ENCODE measurements at regions not wholly inside any gene's neighbourhood (a gene's known extent, or its start where the extent isn't known, plus 50 kb on each side); places are given as distances from the start of the nearest gene placed in this dataset.

- no peak for DNase-seq (ENCODE audit: low spot score)
These were observed 1658.4 kb upstream of the RAG2 start for GRCh38 chr11:38256436-38256835.

GRCh38 chr11:38254913-38255312 lies 1656.9 kb upstream of the RAG2 start:
- Histone ChIP-seq H3K27me3 (replicated peaks; ENCODE audit: insufficient read depth) (no peaks in the 10 kb centered on the region), H3K9me3 (no peaks in the 10 kb centered on the region), H3K4me1 (replicated peaks) (no peaks in the 10 kb centered on the region), H3K27ac (no peak overlapping the region), H3K36me3 (no peaks in the 10 kb centered on the region), H3K4me3 (no peak overlapping the region)
- WGBS: 71% methylated on average over 2 of the region's 2 CpGs
- no peak for TF ChIP-seq POLR2AphosphoS5 (IDR thresholded peaks at IDR 0.05)
- TF ChIP-seq POLR2A (IDR thresholded peaks at IDR 0.05): no peak
- no peak for TF ChIP-seq CTCF (IDR thresholded peaks at IDR 0.05)
- DNase-seq (ENCODE audit: low spot score): no peak
- intact Hi-C loops (cut with DNase I): no loop called here

More at GRCh38 chr11:38256436-38256835, 1658.4 kb upstream of the RAG2 start:
- no peak overlapping the region for H3K27ac ChIP-seq
- intact Hi-C loops (cut with DNase I): no loop called here
- no peak for TF ChIP-seq POLR2AphosphoS5 (IDR thresholded peaks at IDR 0.05)
- TF ChIP-seq POLR2A (IDR thresholded peaks at IDR 0.05): no peak
- TF ChIP-seq CTCF (IDR thresholded peaks at IDR 0.05): no peak
- H3K27me3 ChIP-seq (replicated peaks; ENCODE audit: insufficient read depth): no peaks in the 10 kb centered on the region
- no peak overlapping the region for H3K4me3 ChIP-seq
- no peaks in the 10 kb centered on the region for H3K36me3 ChIP-seq
- no peaks in the 10 kb centered on the region for H3K4me1 ChIP-seq (replicated peaks)
- no peaks in the 10 kb centered on the region for H3K9me3 ChIP-seq

GRCh38 chr11:38252620-38253019 lies 1654.6 kb upstream of the RAG2 start:
- intact Hi-C loops (cut with DNase I): no loop called here
- Histone ChIP-seq H3K27ac (no peak overlapping the region), H3K4me3 (no peak overlapping the region), H3K4me1 (replicated peaks) (no peaks in the 10 kb centered on the region), H3K9me3 (peaks cover 2% of the 10 kb centered on the region), H3K36me3 (no peaks in the 10 kb centered on the region), H3K27me3 (replicated peaks; ENCODE audit: insufficient read depth) (no peaks in the 10 kb centered on the region)
- no peak for DNase-seq (ENCODE audit: low spot score)
- no peak for TF ChIP-seq POLR2A (IDR thresholded peaks at IDR 0.05)
- no peak for TF ChIP-seq POLR2AphosphoS5 (IDR thresholded peaks at IDR 0.05)
- TF ChIP-seq CTCF (IDR thresholded peaks at IDR 0.05): no peak

- intact Hi-C loops (cut with DNase I): no loop called here
- Histone ChIP-seq H3K36me3 (no peaks in the 10 kb centered on the region), H3K27me3 (replicated peaks; ENCODE audit: insufficient read depth) (no peaks in the 10 kb centered on the region), H3K4me3 (no peak overlapping the region), H3K9me3 (peaks cover 4% of the 10 kb centered on the region), H3K27ac (no peak overlapping the region), H3K4me1 (replicated peaks) (no peaks in the 10 kb centered on the region)
- WGBS: 59% methylated on average over 1 of the region's 1 CpG
- no peak for TF ChIP-seq POLR2AphosphoS5 (IDR thresholded peaks at IDR 0.05)
- no peak for TF ChIP-seq CTCF (IDR thresholded peaks at IDR 0.05)
- no peak for TF ChIP-seq POLR2A (IDR thresholded peaks at IDR 0.05)
- DNase-seq (ENCODE audit: low spot score): no peak
These were observed 1648.4 kb upstream of the RAG2 start for GRCh38 chr11:38246451-38246850.

- Histone ChIP-seq H3K36me3 (no peaks in the 10 kb centered on the region), H3K27me3 (replicated peaks; ENCODE audit: insufficient read depth) (no peaks in the 10 kb centered on the region), H3K4me3 (no peak overlapping the region), H3K27ac (no peak overlapping the region), H3K9me3 (no peaks in the 10 kb centered on the region), H3K4me1 (replicated peaks) (no peaks in the 10 kb centered on the region)
- TF ChIP-seq CTCF (IDR thresholded peaks at IDR 0.05): no peak
- DNase-seq (ENCODE audit: low spot score): no peak
- 99% methylated on average over 3 of the region's 3 CpGs for WGBS
- intact Hi-C loops (cut with DNase I): no loop called here
These were observed 1628.6 kb upstream of the RAG2 start for GRCh38 chr11:38226684-38227083.
